ENCODE measurements at regions not wholly inside any gene's neighbourhood (a gene's known extent, or its start where the extent isn't known, plus 50 kb on each side); places are given as distances from the start of the nearest gene placed in this dataset.

- ChIA-PET CTCF (no interaction called here), POLR2A (no interaction called here)
- H3K4me2 ChIP-seq (replicated peaks; ENCODE audit: low read depth, low read length, poor library complexity, severe bottlenecking), result no peak overlapping the region
- H3K27me3 ChIP-seq (replicated peaks in 1 of 4; ENCODE audit: control extremely low read depth in 1 of 4, control insufficient read depth in 3 of 4, insufficient read depth in 4 of 4, low read length in 3 of 4), result no peaks in the 10 kb centered on the region
- Mint-ChIP-seq H3K9me3 (ENCODE audit: insufficient read depth) (peaks cover 6% of the 10 kb centered on the region), H3K4me3 (no peak overlapping the region), H3K27ac (no peak overlapping the region), H3K27me3 (no peaks in the 10 kb centered on the region), H3K4me1 (no peaks in the 10 kb centered on the region)
- no peaks in the 10 kb centered on the region for H4K20me1 ChIP-seq (ENCODE audit: control insufficient read depth, insufficient read depth, low read length, poor library complexity, severe bottlenecking)
- H3K4me3 ChIP-seq (ENCODE audit: control extremely low read depth in 1 of 5, extremely low read depth in 1 of 5, insufficient read depth in 1 of 5, low read depth in 2 of 5, low read length in 4 of 5), result no peak overlapping the region
- 90% methylated on average over 13 of the region's 18 CpGs for WGBS (ENCODE audit: insufficient coverage)
- no peak overlapping the region for H2AFZ ChIP-seq (ENCODE audit: insufficient read depth, low read depth, low read length, poor library complexity, severe bottlenecking)
- peaks cover 0 to 30% (median 0%) of the 10 kb centered on the region in 3 donors for H3K9me3 ChIP-seq (ENCODE audit: control extremely low read depth in 1 of 3, control insufficient read depth in 2 of 3, insufficient read depth in 1 of 3, low read length in 2 of 3)
- no peaks in the 10 kb centered on the region for H3K79me2 ChIP-seq (ENCODE audit: control insufficient read depth, insufficient read depth, low read length)
- intact Hi-C loops (cut with micrococcal nuclease), result no loop called here
- no peak for ATAC-seq (ENCODE audit: low read depth)
- no peaks in the 10 kb centered on the region for H3K4me1 ChIP-seq (ENCODE audit: control insufficient read depth in 2 of 2, insufficient read depth in 2 of 2, low read length in 2 of 2)
- H3K36me3 ChIP-seq (replicated peaks in 1 of 2; ENCODE audit: control extremely low read depth in 1 of 2, control insufficient read depth in 1 of 2, extremely low read depth in 1 of 2, insufficient read depth in 2 of 2, low read length in 1 of 2), result no peaks in the 10 kb centered on the region
- no peak for DNase-seq
- TF ChIP-seq EZH2 (IDR thresholded peaks at IDR 0.05; ENCODE audit: borderline replicate concordance, insufficient read depth, low read depth, low read length, poor library complexity, severe bottlenecking) (no peak), CTCF (IDR thresholded peaks at IDR 0.05) (no peak)
- H3K27ac ChIP-seq (ENCODE audit: low read length in 2 of 2), result no peak overlapping the region
- H3K9ac ChIP-seq (ENCODE audit: low read length), result no peak overlapping the region
Observed at GRCh38 chr5:2914022-2914661, 162.7 kb upstream of the IRX2 start.

GRCh38 chr5:2913281-2913680, 161.8 kb upstream of the IRX2 start:
- peaks cover 6% of the 10 kb centered on the region for H3K9me3 Mint-ChIP-seq (ENCODE audit: insufficient read depth)
- Histone ChIP-seq H4K20me1 (ENCODE audit: control insufficient read depth, insufficient read depth, low read length, poor library complexity, severe bottlenecking) (no peaks in the 10 kb centered on the region), H2AFZ (ENCODE audit: insufficient read depth, low read depth, low read length, poor library complexity, severe bottlenecking) (no peak overlapping the region), H3K36me3 (replicated peaks in 1 of 2; ENCODE audit: control extremely low read depth in 1 of 2, control insufficient read depth in 1 of 2, extremely low read depth in 1 of 2, insufficient read depth in 2 of 2, low read length in 1 of 2) (no peaks in the 10 kb centered on the region), H3K79me2 (ENCODE audit: control insufficient read depth, insufficient read depth, low read length) (no peaks in the 10 kb centered on the region), H3K4me1 (ENCODE audit: control insufficient read depth in 2 of 2, insufficient read depth in 2 of 2, low read length in 2 of 2) (no peaks in the 10 kb centered on the region), H3K4me2 (replicated peaks; ENCODE audit: low read depth, low read length, poor library complexity, severe bottlenecking) (no peak overlapping the region), H3K27me3 (replicated peaks in 1 of 4; ENCODE audit: control extremely low read depth in 1 of 4, control insufficient read depth in 3 of 4, insufficient read depth in 4 of 4, low read length in 3 of 4) (no peaks in the 10 kb centered on the region), H3K4me3 (ENCODE audit: control extremely low read depth in 1 of 5, extremely low read depth in 1 of 5, insufficient read depth in 1 of 5, low read depth in 2 of 5, low read length in 4 of 5) (no peak overlapping the region), H3K9ac (ENCODE audit: low read length) (no peak overlapping the region), H3K27ac (ENCODE audit: low read length in 2 of 2) (no peak overlapping the region), H3K9me3 (ENCODE audit: control extremely low read depth in 1 of 3, control insufficient read depth in 2 of 3, insufficient read depth in 1 of 3, low read length in 2 of 3) (peaks cover 0 to 27% (median 0%) of the 10 kb centered on the region in 3 donors)
- no peaks in the 10 kb centered on the region for H3K27me3 Mint-ChIP-seq
- no peak overlapping the region for H3K27ac Mint-ChIP-seq
- no peaks in the 10 kb centered on the region for H3K4me1 Mint-ChIP-seq
- ATAC-seq (ENCODE audit: low read depth) (no peak), DNase-seq (no peak)
- CTCF ChIA-PET, result no interaction called here
- intact Hi-C loops (cut with micrococcal nuclease), result no loop called here
- POLR2A ChIA-PET, result no interaction called here
- WGBS (ENCODE audit: insufficient coverage), result 83% methylated on average over 7 of the region's 7 CpGs
- TF ChIP-seq EZH2 (IDR thresholded peaks at IDR 0.05; ENCODE audit: borderline replicate concordance, insufficient read depth, low read depth, low read length, poor library complexity, severe bottlenecking), result no peak
- no peak for TF ChIP-seq CTCF (IDR thresholded peaks at IDR 0.05)
- H3K4me3 Mint-ChIP-seq, result no peak overlapping the region
